ENCODE measurements at regions not wholly inside any gene's neighbourhood (a gene's known extent, or its start where the extent isn't known, plus 50 kb on each side); places are given as distances from the start of the nearest gene placed in this dataset.

GRCh38 chr3:182626484-182627467, 166.5 kb upstream of the ATP11B start:
- TF ChIP-seq CTCF (IDR thresholded peaks at IDR 0.05) (no peak), POLR2A (IDR thresholded peaks at IDR 0.05) (no peak)

Data from uterus (tissue), 2 donors.